HepG2 (cell line): ENCODE measurements at regions not wholly inside any gene's neighbourhood (a gene's known extent, or its start where the extent isn't known, plus 50 kb on each side); places are given as distances from the start of the nearest gene placed in this dataset.
A peak's percentile ranks its signal among the peaks of the same experiment; 100 is the strongest.

ENCODE experiments used
- AHR ChIP-seq: IDR thresholded peaks from 2 replicates; pipeline ENCODE4 v1.6.1; 2018; ENCODE audit warnings: missing genetic modification reagents, missing compliant biosample characterization
- DRAP1 ChIP-seq: IDR thresholded peaks from 2 replicates; pipeline ENCODE4 v1.6.1; 2016; ENCODE audit warnings: missing genetic modification reagents, missing compliant biosample characterization
- ELF1 ChIP-seq: sonication (generic); formaldehyde crosslinking; IDR thresholded peaks from 2 replicates; pipeline ENCODE4 v1.4.0; 2020; ENCODE audit warnings: missing genetic modification reagents
- FOXM1 ChIP-seq: sonication (generic); formaldehyde crosslinking; IDR thresholded peaks from 2 replicates; pipeline ENCODE4 v1.5.0; 2020; ENCODE audit warnings: missing genetic modification reagents
- GATA4 ChIP-seq: sonication (generic); IDR thresholded peaks from 2 replicates; pipeline ENCODE4 v1.6.1; 2016; ENCODE audit warnings: antibody characterized with exemption, low read depth, borderline replicate concordance
- MED8 ChIP-seq: sonication (generic); formaldehyde crosslinking; IDR thresholded peaks from 2 replicates; pipeline ENCODE4 v1.8.1; 2023; ENCODE audit warnings: mild to moderate bottlenecking, missing genetic modification reagents; ENCODE audit not compliant: insufficient replicate concordance
- RELA ChIP-seq: sonication (generic); formaldehyde crosslinking; IDR thresholded peaks from 2 replicates; pipeline ENCODE4 v1.4.0; 2020; ENCODE audit warnings: missing genetic modification reagents
- RNF2 ChIP-seq: fragments of 450-650 bp; conservative IDR thresholded peaks from 2 replicates; pipeline ENCODE4 v1.6.1; 2016; ENCODE audit warnings: low read depth
- SETDB1 ChIP-seq: sonication (generic); formaldehyde crosslinking; IDR thresholded peaks from 2 replicates; pipeline ENCODE4 v1.5.1; 2020; ENCODE audit warnings: missing genetic modification reagents, mild to moderate bottlenecking, borderline replicate concordance
- XBP1 ChIP-seq: sonication (generic); formaldehyde crosslinking; IDR thresholded peaks from 2 replicates; pipeline ENCODE4 v1.5.0; 2020; ENCODE audit warnings: missing genetic modification reagents
- ZBTB2 ChIP-seq: sonication (generic); formaldehyde crosslinking; IDR thresholded peaks from 2 replicates; pipeline ENCODE4 v1.8.0; 2022; ENCODE audit warnings: low read depth, missing genetic modification reagents
- ZBTB42 ChIP-seq: sonication (generic); formaldehyde crosslinking; IDR thresholded peaks from 2 replicates; pipeline ENCODE4 v1.5.0; 2020; ENCODE audit warnings: mild to moderate bottlenecking, missing genetic modification reagents
- ZNF280B ChIP-seq: sonication (generic); formaldehyde crosslinking; IDR thresholded peaks from 2 replicates; pipeline ENCODE4 v1.5.0; 2020; ENCODE audit warnings: missing genetic modification reagents, mild to moderate bottlenecking, borderline replicate concordance
- ZNF432 ChIP-seq: sonication (generic); formaldehyde crosslinking; IDR thresholded peaks from 2 replicates; pipeline ENCODE4 v1.5.0; 2020; ENCODE audit warnings: missing genetic modification reagents, mild to moderate bottlenecking, borderline replicate concordance
- ZNF446 ChIP-seq: sonication (generic); formaldehyde crosslinking; IDR thresholded peaks from 2 replicates; pipeline ENCODE4 v1.5.0; 2020; ENCODE audit warnings: mild to moderate bottlenecking, missing genetic modification reagents
- ZNF543 ChIP-seq: sonication (generic); formaldehyde crosslinking; IDR thresholded peaks from 2 replicates; pipeline ENCODE4 v1.4.0; 2020; ENCODE audit warnings: mild to moderate bottlenecking, missing genetic modification reagents
- ZNF580 ChIP-seq: IDR thresholded peaks from 2 replicates; pipeline ENCODE4 v1.6.1; 2016; ENCODE audit warnings: low read depth, borderline replicate concordance
- ZSCAN21 ChIP-seq: sonication (generic); formaldehyde crosslinking; IDR thresholded peaks from 2 replicates; pipeline ENCODE4 v1.8.0; 2022; ENCODE audit warnings: mild to moderate bottlenecking, missing genetic modification reagents, moderate library complexity, borderline replicate concordance
- TF ChIP-seq, protein P1 (sequence below), 2 experiments: sonication (generic) in 1 of 2; formaldehyde crosslinking in 1 of 2; IDR thresholded peaks; 2 replicates each; pipeline versions ENCODE4 v1.4.0 to v1.6.1; 2018 to 2020; ENCODE audit warnings: missing genetic modification reagents in 2 of 2, borderline replicate concordance in 1 of 2, low read depth in 1 of 2, mild to moderate bottlenecking in 1 of 2, missing biosample characterization in 1 of 2
- TF ChIP-seq, protein P2 (sequence below): sonication (generic); formaldehyde crosslinking; IDR thresholded peaks from 2 replicates; pipeline ENCODE4 v1.4.0; 2020; ENCODE audit warnings: mild to moderate bottlenecking, missing genetic modification reagents
- TF ChIP-seq, protein P3 (sequence below): sonication (generic); formaldehyde crosslinking; IDR thresholded peaks from 2 replicates; pipeline ENCODE4 v1.5.1; 2020; ENCODE audit warnings: missing genetic modification reagents, mild to moderate bottlenecking, borderline replicate concordance

DNA sequence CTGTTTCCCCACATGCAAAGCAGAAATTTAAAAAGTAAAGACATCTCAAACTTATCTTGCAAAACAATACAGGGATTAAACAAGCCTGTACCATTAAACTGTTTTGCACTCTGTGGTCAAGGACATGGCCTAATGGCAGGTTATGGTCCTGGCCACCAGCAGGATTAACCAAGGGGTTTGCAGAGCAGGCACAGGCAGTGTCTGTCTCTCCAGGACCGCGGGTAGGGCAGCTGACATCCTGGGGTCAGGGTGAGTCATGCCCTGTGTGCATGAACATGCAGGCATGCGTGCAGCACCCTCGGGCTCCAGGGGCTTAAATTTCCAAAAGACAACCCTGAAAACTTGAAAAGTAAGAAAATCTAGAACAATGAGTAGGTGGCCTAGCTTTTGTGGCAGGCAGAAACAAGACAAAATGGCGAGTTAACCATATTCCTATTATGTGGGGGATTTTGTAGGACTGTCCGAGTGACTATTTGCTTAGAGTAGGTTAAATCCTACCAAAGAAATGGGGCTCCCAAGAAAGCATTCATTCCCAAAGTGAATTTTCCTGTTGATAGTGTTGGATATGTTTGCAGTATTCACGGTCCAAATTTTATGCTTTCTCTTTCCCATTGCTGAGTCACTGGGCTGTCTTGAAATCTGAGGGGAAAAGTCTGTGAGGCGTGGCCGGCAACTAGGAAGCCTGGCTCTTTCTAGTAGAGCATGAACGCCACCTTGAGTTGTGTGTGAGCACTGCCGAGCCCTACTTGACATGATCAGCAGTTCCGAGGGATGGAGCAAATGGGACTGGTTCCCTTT is 158.4 kb upstream of the FAM20A start (continued):
- no peak; the same call in 1 of the 2 replicates for TF ChIP-seq ZNF580 (CRISPR knock-in tag)
- no peak for TF ChIP-seq RELA (CRISPR knock-in tag)
- TF ChIP-seq, protein P1, sequence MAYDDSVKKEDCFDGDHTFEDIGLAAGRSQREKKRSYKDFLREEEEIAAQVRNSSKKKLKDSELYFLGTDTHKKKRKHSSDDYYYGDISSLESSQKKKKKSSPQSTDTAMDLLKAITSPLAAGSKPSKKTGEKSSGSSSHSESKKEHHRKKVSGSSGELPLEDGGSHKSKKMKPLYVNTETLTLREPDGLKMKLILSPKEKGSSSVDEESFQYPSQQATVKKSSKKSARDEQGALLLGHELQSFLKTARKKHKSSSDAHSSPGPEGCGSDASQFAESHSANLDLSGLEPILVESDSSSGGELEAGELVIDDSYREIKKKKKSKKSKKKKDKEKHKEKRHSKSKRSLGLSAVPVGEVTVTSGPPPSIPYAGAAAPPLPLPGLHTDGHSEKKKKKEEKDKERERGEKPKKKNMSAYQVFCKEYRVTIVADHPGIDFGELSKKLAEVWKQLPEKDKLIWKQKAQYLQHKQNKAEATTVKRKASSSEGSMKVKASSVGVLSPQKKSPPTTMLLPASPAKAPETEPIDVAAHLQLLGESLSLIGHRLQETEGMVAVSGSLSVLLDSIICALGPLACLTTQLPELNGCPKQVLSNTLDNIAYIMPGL (CRISPR knock-in tag; IDR thresholded peaks at IDR 0.05; ENCODE audit: borderline replicate concordance in 1 of 2, low read depth in 1 of 2): peak; percentile 77 to 91
- no peak for TF ChIP-seq RNF2
- TF ChIP-seq ZNF446 (CRISPR knock-in tag): peak; percentile 23; the same call in 1 of the 2 replicates
- TF ChIP-seq AHR (CRISPR knock-in tag): peak; percentile 79; the same call in 1 of the 2 replicates
- TF ChIP-seq, protein P2, sequence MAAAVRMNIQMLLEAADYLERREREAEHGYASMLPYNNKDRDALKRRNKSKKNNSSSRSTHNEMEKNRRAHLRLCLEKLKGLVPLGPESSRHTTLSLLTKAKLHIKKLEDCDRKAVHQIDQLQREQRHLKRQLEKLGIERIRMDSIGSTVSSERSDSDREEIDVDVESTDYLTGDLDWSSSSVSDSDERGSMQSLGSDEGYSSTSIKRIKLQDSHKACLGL: no peak
- no peak for TF ChIP-seq MED8 (CRISPR knock-in tag)
- TF ChIP-seq XBP1 (CRISPR knock-in tag): 0 out of 2 replicates have a peak, but pooled peaks have one; percentile 10
- no peak for TF ChIP-seq ZBTB2 (CRISPR knock-in tag)
- TF ChIP-seq GATA4: no peak
- TF ChIP-seq ZNF280B (CRISPR knock-in tag): no peak
- 0 out of 2 replicates have a peak, but pooled peaks have one; percentile 67 for TF ChIP-seq ZNF543 (CRISPR knock-in tag)
- peak; percentile 60; the same call in 1 of the 2 replicates for TF ChIP-seq ZSCAN21 (CRISPR knock-in tag)
- TF ChIP-seq ZBTB42: 0 out of 2 replicates have a peak, but pooled peaks have one; percentile 51
- no peak for TF ChIP-seq FOXM1 (CRISPR knock-in tag)
- peak; percentile 32 for TF ChIP-seq ELF1 (CRISPR knock-in tag)
- TF ChIP-seq ZNF432 (CRISPR knock-in tag): no peak
- TF ChIP-seq SETDB1: no peak
- peak; percentile 72 for TF ChIP-seq DRAP1 (CRISPR knock-in tag)
- TF ChIP-seq, protein P3, sequence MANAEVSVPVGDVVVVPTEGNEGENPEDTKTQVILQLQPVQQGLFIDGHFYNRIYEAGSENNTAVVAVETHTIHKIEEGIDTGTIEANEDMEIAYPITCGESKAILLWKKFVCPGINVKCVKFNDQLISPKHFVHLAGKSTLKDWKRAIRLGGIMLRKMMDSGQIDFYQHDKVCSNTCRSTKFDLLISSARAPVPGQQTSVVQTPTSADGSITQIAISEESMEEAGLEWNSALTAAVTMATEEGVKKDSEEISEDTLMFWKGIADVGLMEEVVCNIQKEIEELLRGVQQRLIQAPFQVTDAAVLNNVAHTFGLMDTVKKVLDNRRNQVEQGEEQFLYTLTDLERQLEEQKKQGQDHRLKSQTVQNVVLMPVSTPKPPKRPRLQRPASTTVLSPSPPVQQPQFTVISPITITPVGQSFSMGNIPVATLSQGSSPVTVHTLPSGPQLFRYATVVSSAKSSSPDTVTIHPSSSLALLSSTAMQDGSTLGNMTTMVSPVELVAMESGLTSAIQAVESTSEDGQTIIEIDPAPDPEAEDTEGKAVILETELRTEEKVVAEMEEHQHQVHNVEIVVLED (CRISPR knock-in tag): peak; percentile 21
